GM12874 (cell line): ENCODE measurements at regions not wholly inside any gene's neighbourhood (a gene's known extent, or its start where the extent isn't known, plus 50 kb on each side); places are given as distances from the start of the nearest gene placed in this dataset.

Experiments used
- CTCF ChIP-seq: IDR thresholded peaks from 2 replicates; pipeline ENCODE4 v1.5.1; 2011; ENCODE audit warnings: low read depth, mild to moderate bottlenecking, control low read depth, low read length, moderate library complexity; ENCODE audit not compliant: insufficient read depth

GRCh38 chr19:16013851-16014840, 62.1 kb upstream of the TPM4 start:
- TF ChIP-seq CTCF, result no peak

DNA sequence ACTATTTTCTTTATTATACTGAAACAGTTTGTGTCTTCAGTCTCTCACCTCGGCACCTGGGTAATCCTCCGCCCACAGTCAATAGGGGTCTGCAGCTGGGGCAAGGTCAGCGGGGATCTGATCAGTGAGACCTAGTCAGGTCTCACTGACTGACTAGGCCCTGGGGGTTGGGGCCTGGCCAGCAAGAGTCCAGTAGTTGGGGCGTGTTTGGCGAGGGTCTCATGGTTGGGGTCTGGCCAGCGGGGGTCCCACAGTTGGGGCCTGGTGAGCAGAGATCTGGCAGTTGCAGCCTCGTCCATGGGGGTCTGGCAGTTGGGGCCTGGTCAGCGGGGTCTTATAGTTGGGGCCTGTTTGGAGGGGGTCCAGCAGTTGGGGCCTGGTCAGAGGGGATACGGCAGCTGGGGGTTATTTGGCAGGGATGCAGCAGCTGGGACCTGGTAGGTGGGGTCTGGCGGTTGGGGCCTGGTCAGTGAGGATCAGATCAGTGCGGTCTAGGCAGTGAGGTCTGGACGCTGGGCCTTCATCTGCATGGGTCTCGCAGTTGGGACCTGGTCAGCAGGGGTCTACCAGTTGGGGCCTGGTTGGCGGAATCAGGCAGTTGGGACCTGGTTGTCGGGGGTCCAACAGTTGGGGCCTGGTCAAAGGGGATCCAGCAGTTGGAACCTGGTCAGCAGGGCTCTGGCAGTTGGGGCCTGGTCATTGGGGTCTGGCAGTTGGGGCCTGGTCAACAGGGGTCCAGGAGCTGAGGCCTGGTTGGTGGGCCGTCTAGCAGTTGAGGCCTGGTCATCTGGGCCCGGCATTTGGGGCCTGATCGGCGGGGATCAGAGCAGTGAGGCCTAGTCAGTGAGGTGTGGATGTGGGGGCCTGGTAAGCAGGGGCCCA, 61.1 kb upstream of the TPM4 start:
- no peak for TF ChIP-seq CTCF

- no peak for TF ChIP-seq CTCF
Measured at GRCh38 chr19:16015805-16016173, 60.5 kb upstream of the TPM4 start.

DNA sequence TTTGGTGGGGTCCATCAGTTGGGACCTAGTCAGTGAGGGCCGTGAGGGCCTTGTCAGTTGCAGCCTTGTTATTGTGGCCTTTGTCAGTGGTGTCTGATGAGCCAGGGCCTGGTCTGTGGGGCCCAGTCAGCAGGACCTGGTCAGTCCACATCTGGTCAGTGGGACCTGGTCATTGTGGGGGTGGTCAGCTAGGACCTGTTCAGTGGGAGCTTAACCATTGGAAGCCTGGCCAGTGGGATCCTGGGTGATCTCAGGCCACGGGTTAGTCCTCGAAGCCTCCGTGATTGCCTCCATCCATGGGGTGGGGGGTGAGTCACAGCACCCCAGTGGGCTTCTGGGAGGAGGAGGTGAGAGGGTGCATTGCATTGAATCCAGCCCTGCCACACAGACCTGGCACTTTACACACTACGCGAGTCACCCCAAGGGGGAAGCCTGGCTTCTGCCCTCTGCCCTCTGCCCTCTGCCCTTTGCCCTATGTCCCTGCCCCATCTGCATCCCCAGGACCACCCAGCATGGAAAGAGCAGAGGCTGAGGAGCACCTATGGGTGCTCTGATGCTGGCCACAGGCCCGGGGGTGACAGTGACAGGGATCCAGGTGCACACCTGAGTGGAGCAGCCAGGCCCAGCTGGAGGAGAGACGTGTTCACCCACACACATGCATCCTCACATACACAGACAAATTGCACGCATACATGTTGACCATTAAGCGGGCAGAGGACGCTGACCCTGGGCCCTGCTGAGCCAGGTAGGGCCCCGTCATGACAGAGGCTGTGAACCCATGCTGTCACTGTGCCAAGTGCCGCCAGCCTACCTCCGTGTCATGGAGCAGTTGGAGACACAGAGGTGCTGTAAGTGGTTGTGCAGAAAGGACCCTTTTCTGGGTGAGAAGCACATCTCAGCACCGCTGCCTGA, 59.8 kb upstream of the TPM4 start:
- TF ChIP-seq CTCF, result no peak

DNA sequence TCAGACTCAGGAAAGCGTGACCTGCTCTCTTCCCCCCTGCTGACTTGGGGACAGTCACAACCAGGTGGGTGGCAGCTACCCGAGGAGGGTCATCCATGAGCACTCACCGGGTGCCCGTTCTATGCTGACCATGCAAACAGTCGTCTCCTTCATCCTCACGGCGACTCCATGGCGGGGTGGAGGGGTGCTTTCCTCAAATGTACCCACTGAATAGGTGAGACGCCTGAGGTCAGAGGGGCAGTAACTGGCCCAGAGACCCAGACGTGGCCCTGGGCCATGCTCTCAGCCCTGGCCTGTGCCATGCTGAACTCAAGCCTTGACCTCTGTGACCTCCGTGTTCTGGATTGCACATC, 59.2 kb upstream of the TPM4 start:
- TF ChIP-seq CTCF, result no peak

DNA sequence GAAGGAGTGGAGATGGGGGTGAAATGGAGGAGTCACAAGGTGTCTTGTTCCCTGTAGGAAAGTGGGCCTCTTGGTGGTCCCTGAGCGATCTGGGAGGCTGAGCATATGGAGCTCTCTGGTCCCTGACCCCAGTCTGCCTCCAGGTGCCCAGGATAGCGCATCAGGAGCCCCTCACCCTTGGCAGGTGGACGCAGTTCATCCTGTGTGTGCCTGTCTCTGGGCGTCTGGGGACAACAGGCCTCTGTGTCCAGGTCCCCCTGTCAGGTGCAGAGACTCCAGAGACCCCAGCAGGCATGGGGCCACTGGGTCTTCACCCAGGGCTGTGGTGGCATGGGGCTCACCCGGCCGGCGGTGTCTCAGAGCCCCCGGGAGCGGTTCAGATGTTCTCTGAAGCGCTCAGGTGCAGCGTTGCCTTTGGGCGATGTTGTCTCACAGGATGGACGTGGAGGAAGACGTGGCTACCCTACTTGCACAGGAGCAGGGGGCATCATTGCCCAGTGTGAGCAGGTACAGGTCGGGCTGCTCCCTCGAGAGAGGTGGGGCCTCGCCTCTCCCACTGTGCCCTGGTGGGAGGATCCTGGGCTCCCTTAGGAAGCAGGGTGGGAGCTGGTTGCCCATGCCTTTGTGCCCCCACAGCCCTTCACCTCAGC, 58.1 kb upstream of the TPM4 start:
- TF ChIP-seq CTCF, result no peak
